ENCODE measurements at regions not wholly inside any gene's neighbourhood (a gene's known extent, or its start where the extent isn't known, plus 50 kb on each side); places are given as distances from the start of the nearest gene placed in this dataset.
"Not testable (repeated sequence)": the region's sequence is repeated elsewhere in the genome, so short reads cannot be mapped to it uniquely, and the experiment has no call there.

DNA sequence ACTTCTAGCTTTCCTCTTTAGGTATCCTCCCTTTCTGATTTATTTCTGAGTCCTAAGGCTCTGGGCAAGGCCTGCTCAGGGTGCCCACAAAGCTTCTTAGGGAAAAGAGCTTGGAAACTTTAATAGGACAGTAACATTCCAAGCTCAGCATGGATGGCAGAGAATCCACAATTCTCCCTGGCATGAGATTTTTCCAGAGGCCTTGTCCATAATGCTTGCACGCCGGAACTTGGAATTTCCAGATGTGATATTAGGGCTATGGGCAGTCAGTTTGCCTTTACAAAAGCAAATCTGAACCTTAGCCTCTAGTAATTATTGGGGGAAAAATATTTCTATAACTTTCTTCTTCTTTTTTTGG lies 139.0 kb upstream of the RBMS3 start:
- no peak for DNase-seq (ENCODE audit: low read depth)

DNA sequence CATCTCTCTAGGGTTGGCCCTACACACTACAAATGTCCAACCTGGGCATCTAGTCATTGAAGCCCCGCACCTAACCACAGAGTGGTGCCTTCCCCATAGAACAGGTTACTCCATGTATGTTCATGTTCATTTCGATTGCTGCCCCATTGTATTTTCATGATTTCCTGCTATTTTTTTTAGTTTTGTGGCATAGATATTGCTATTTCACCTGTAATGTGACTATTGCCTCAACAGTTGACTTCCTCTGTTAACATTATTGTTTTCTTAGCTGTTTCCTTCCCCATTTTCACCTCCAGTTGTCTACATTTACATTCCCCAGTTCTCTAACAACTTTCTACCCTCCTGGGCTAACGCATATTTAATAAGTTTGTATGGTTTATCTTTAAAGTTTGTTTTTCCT lies 137.7 kb upstream of the RBMS3 start:
- no peak for DNase-seq (ENCODE audit: low read depth)

DNA sequence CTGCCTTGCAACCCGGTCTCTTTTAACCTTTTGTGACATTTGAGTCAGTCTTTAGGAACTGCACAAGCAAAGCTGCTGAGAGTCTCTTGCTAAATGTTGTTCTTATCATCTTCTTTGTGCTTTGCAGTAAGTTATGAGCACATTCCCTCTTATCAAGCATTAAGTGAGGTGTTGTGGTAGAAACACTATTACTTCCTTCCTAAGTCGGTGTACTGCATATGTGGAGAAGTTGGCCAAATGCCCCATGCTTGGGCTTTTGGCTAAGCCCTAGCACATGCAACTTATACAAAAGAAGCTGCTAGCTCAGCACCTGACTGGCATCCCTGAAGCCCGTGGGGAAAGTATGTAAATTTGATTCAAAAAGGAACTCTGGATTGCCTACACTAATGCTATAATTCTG lies 136.5 kb upstream of the RBMS3 start:
- DNase-seq (ENCODE audit: low read depth), result no peak

DNA sequence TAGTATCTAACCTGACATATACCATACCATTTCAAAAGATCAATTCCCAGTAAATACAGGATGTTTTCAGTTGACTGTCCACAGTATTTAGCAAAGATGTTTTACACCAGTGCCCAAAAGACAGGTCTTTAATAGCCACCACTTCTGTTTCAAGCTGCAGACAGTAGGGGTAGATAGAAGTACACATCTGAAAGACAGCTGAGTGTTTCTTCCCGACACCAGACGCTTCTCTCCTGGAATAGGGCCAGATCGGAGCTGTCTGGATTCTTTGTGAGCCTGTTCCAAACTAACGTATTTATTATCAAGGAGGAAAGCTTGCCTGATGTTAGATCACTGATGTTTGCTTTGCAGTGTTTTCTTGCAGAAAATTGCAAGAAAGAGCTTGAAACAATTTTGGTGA lies 136.1 kb upstream of the RBMS3 start:
- DNase-seq (ENCODE audit: low read depth), result no peak

DNA sequence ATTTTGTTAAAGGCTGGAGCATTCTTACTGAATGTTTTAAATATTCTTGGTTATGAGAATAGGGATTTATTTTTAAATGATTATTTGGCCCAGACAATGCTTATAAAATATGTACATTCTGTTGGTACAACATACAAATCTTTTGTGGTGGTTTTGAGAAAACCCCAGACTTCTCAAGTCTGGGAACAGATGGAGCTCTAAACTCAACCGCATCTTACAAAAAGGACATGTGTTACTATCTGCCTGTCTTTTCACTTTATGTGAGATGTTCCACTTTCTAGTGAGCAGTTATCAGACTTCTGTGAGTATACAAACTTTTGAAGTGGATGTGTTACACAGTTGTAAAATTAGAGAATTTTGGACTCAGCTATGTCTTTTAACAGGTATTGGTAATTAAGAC lies 135.5 kb upstream of the RBMS3 start:
- DNase-seq (ENCODE audit: low read depth), result no peak

DNA sequence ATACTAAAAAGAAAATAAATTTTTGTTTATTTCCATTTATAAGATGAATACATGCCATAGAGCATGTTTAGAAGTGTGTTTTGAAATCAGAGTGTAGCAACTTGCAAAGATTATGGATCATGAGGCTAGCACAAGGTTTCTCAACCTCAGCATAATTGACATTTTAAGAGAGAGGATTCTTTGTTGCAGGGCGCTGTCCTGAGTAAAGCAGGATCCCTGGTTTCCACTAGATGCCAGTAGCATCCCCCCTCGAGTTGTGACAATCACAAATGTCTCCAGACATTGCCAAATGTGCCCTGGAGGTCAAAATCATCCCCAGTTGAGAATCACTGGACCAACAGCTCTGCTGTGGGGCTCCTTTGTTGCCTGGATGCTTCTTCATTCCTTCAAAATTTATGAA lies 128.5 kb upstream of the RBMS3 start:
- DNase-seq (ENCODE audit: low read depth), result no peak

DNA sequence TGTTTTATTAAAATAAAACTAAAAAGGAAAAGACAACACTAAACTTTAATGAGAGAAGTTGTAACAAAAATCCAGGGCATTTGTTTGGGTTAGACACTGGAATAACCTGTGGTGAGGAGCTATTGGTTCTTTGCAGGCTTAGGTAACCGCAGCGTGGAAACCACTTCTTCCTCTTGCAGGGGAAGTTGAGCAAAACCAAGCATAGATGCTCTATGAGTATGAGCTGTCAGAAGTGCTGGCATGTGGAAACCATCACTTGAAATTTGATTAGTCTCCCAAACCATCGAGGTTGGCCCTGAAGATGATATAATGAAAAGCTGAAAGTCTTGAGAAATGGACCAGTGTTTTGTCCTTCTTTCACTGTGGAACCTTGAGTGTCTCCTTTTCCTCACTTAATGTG lies 127.1 kb upstream of the RBMS3 start:
- no peak for DNase-seq (ENCODE audit: low read depth)

DNA sequence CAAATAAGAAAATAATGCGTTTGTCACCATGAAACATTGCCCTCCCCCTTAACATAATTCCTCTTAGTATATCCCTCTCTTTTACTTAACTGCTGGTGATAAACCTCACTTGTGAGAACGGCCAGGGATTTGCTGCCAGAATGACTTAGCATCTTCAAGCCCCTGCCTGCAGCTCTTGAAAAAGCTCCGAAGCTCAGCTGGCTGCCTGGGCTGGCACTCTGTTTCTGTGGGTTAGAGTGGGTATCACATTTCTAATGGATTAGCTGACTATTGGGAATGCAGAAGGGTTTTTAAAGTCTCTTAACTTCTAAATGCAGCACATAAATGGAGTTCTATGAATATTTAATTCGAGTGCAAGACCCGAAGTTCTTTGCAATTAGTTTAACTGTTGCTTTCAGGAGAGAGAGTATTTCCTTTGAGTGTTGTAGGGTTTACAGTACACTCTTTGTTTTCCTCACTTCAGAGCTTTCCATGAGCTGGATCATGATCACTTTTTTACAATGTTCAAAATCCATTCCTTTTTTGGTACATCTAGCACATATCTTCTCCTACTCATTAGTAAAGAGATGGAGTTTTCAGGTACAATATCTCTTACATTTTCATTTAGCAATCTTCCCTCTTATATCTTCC lies 124.7 kb upstream of the RBMS3 start:
- no peak for DNase-seq (ENCODE audit: low read depth)

DNA sequence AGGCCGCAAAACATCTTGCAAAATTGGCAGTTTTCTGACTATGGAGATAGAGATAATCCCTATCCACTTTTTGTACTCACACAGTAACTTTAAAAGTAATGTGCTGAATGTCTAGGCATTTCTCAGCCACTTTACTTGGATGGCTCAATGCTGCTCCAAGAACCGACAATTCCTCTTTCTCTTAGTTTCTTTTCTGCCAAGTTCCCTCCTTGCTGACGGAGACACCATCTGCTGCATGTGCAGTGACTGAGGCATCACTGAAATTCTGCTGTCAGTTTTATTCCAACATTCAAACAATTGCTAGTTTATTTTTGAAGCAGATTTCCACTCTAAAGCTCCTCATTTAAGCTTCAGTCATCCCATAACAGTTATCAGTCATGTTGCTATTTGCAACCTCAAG lies 116.0 kb upstream of the RBMS3 start:
- DNase-seq (ENCODE audit: low read depth), result no peak

DNA sequence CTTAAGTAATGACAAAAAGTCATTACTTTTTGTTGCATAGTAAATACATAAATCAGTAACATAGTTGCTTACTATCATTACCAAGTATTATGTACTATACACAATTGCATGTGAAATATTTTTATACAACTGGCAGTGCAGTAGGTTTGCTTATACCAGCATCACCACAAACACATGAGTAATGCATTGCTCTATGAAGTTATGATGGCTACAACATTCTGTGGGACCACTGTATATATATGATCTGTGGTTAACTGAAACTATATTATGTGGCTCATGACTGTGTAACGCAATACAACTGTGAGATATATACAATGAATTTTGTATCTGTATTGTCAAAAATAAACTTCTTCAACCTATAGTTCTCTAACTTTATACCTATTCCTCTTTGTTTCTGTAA lies 113.7 kb upstream of the RBMS3 start:
- DNase-seq (ENCODE audit: low read depth), result no peak

DNA sequence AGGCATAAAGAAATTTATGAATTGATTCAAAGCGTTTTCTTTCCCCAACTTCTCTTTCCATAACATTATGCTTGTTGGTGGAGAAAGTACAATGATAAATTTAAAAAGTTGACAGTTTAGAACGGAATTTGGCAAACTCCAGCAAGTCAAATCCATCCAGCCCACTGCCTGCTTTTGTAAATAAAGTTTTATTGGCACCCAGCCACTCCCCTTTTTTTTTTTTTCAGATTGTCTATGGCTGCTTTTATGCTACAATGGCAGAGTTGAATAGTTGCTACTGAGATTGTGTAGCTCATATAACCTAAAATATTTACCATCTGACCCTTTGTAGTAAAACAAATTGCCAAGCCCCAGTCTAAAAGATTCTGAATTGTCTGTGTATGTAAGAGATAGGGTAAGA lies 112.8 kb upstream of the RBMS3 start:
- no peak for DNase-seq (ENCODE audit: low read depth)

DNA sequence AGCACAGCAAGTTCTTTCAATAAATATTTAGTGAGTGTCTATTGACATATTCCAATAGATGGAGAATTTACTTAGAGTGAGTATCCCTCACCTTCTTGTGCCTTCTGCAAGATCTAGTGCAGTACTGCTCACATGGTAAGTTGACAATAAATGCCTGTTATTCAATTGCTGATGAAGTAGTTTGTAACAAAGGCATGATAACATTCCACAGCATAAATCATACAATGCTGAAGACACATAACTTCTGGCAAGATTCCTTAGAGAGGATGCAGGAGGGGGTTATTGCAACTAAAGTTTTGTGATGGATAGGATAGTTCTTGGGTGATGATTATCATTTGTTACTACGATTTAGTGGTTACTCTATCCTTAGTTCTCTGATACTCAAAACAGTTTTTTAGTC lies 112.2 kb upstream of the RBMS3 start:
- DNase-seq (ENCODE audit: low read depth), result no peak

DNA sequence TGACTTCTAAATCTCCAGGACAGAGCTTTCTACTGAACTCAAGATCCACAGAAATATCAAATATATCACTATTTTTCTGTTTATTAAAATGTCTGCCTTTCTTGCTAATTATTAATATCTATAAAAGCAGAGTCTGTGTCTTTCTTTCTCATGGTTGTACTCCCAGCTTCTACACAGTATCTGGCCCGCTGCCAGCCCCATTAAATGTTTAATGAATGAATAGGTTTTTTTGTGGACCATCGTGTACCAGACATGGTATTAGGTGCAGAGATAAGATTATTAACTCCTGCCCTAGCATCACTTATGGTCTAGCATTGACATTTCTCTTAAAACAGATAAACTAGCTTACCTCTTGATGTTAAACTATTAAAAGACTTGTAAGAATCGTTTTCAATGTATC lies 111.4 kb upstream of the RBMS3 start:
- DNase-seq (ENCODE audit: low read depth), result no peak

DNA sequence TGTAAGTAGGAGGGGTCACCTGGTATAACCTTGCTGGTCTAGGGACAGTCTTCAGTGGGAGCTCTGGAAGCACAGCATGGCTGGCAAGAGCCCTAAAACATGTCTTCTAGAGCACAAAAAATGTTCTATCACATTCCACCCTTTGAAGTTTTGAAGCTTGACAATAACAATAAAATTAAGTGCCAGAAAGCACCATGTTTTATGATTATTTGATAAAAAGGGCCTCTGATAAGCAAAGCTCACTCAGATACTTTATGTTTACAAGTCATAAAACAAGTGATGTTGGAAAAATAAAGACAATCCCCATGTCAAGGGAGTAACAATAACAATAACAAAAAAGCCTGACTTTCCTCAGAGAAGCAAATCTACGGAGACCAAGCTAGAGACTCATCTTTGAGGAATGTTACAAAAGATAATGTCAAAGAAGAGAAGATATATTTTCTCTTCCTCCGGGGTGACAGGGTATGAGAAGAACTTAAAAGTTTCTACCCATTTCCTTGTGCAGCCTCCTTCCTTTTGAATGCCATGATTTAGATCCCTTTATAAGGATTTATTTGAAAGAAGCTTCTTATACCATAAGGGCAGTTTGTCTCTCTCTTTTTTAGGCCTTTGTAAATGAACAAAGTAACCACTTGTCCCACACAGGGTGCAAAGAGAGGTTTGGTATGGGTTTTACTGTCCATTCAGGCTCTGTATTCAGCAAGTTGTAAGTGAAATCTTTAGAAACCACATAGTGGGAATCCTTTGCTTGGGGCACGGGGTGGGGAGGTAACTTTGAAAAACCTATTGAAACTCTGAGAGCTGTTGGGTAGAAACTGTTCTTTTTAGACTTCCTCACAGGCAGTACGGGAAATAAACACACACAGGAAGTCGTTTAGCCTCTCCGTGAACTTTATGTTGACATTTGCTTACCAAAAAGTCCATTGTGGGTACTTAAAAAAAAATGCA lies 109.6 kb upstream of the RBMS3 start:
- no peak for DNase-seq (ENCODE audit: low read depth)

DNA sequence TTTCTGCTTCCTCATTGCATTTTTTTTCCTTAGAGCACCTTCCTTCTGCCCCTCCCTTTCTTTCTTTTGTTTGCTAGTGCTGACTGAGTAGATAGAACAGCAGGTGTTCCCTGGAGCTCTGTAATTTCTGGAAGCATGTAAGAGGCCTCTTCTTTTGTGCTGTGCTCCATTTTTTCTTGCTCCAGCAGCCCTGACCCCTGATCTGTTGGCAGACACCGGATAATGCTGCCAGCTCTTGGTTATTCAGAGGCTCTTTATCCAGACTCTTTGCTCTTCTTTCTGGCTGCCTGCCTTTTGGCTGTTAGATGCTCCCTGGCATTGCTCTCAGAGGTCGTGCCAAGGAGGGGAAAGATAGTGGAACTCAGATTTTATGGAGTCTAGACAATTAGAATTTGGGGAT lies 104.4 kb upstream of the RBMS3 start:
- no peak for DNase-seq (ENCODE audit: low read depth)

DNA sequence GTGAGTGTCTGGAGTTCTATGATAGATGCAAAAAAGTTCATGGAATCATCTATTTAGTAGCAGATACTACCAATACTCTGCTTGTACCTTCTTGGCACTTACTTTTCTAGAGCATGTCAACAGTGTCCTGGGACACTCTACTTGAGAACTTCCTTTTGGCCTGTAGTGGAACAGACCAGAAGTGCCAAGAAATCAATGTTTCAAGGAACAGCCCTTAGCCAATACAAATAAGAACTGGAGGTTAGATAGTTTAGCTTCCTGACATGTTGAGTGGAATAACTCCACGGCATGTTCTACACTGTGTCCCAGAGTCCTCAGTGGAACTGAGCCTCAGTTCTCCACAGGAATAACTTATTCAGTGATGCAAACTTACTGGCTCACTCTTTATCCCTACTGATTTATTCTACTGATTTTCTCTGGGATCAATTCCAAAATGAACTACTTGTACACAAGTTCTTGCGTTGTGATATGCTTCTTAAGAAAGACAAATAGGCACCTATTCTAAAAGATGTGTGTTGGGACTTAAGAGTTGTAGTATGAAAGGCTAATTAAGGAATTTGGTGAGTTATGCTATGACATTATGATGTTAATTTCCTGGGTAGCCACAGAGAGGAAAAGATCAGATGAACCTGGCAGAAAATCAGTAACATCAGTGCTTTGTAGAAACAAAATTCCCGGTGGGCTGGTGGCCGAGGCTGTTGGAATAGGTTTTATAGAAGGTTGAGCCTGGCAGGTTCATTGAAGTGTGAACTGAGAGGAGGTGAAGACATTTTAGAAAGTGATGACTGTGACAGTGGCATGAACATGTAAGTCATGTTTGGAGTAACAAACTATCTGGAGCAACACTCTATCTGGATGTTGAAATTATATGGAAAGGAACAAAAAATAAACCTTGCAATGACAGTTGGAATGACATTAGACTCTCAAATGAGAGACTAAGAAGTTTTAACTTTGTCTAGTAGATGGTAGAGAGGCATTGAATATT lies 101.8 kb upstream of the RBMS3 start:
- no peak for DNase-seq (ENCODE audit: low read depth)

DNA sequence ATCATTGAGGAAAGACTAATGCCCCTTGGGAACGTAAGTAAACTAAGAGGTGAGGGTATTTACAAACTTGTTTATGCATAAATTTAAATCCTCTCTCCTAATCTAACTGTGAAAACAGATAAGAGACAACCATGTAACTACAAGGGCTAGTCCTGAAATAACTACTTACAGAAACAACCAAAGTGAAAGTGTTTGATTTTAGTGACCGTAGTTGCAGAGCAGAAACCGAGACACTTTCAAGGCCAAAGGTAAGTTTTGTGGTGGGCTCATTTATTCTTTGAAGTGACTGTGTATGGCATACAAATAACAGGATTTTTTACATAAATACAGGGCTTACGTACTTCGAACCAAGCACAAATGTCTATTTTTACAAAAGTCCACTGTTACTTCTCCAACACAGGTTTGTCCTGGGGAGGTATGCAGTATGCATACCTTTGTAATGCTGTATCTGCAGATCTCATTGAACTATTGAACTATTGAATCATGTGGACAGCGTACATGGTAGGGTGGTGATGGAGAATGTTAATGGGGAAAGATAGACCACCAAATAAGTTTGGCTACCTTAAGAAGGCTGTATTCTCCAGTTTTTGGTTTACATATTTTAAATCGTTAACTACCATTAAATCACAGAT lies 99.6 kb upstream of the RBMS3 start:
- no peak for DNase-seq (ENCODE audit: low read depth)

DNA sequence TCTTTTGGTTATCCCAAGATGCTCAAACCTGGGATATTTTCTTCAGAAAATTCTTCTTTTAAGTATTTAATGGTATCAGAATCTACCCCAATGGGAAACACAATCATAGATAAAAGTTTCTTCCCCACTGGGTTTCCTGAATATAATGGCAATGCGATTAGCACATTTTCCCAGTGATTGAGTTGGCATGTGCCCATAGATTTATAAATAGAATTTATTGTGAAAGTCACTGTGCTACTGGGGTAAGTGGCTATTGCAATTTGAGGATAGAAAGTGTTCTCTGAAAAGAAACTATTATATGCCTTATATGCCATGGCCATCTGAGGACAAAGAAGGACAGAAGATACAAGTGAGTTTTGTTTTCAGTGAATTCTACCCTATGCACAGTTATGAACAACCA lies 99.0 kb upstream of the RBMS3 start:
- no peak for DNase-seq (ENCODE audit: low read depth)

DNA sequence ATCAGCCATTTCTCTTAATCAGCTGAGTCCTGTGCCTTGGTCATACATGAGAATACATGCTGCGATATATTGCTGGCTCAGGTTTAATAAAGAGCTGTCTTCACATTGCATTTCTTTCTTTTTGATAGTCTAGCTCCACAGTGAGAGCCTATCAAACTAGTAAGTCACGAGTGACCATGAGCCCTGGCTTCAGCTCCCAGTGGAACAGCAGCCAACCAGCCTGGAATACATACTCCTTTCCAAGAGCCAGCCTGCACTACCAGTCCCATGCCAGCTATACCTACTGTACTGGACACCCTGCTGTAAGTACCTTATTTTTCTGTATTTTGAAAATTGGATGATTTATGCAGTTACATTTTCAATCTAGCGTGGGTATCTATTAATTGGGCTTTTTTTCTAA lies 98.0 kb upstream of the RBMS3 start:
- DNase-seq (ENCODE audit: low read depth), result not testable (repeated sequence)

DNA sequence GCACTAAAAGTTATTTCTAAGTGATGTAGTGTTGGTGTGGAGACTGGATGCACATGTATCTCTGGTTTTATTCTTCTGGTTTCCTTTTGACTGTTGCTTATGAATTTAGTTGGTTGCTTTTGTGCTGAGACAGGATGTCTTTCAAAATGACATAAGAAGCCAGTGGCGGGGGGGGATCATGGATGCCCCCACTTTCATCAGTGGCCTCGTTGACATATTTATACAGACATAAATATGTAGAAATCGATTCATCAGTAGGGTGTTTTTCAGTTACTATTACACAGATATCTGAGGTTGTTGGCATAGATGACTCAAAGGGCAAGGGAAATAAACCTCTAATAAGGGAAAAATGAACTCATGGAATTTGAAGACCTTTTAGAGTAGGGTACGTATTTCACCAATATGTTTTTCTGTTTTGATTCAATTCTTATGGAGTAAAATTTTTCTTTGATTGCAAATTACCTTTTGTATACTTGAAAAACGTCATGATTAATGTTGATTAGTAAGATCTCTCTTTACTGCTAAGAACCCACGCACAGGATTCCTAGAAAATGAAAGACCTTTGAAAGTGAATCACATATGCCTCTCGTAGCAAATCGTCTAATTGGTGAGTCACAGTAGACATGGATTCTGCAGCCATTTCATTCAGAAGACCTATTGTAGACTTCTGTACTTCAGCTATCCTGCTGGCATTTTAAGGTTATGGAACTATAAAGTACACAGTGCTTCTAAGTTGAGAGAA lies 97.4 kb upstream of the RBMS3 start:
- DNase-seq (ENCODE audit: low read depth), result no peak

DNA sequence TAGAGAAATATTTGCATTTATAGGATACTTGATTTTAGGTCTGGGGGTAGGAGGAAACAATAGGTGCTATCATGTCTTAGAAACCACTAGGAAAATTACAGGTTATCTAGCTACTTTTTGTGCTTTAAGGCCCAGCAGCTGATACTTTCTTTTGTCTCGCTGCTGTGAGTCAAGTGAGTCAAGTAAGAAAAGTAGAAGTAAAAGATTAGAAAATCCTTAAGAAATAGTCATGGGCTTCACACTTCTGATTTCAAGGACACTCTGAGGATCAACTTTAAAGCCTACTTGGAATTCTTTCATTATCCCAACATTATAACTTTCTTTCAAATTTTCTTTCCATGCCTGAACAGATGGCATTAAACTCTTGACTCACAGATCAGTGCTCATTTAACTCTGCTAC lies 95.2 kb upstream of the RBMS3 start:
- DNase-seq (ENCODE audit: low read depth), result no peak
